Glutamatergic neuron (in vitro differentiated cells): ENCODE measurements at regions not wholly inside any gene's neighbourhood (a gene's known extent, or its start where the extent isn't known, plus 50 kb on each side); places are given as distances from the start of the nearest gene placed in this dataset.

ENCODE experiments used
- DNase-seq: peaks from one replicate; pipeline ENCODE4 v3.0.0; 2022
- H3K27ac Mint-ChIP-seq: one replicate; pipeline ENCODE4 v1.8.0; 2020; ENCODE audit warnings: mild to moderate bottlenecking, mixed read lengths, inconsistent platforms; ENCODE audit not compliant: unreplicated experiment
- H3K27me3 Mint-ChIP-seq: one replicate; pipeline ENCODE4 v1.8.0; 2020; ENCODE audit warnings: mild to moderate bottlenecking, moderate library complexity, mixed read lengths, inconsistent platforms; ENCODE audit not compliant: unreplicated experiment
- H3K36me3 Mint-ChIP-seq: one replicate; pipeline ENCODE4 v1.8.0; 2020; ENCODE audit warnings: mild to moderate bottlenecking, mixed read lengths, inconsistent platforms; ENCODE audit not compliant: unreplicated experiment
- H3K4me1 Mint-ChIP-seq: one replicate; pipeline ENCODE4 v1.8.0; 2020; ENCODE audit warnings: mild to moderate bottlenecking, low read depth, mixed read lengths, inconsistent platforms; ENCODE audit not compliant: unreplicated experiment
- H3K4me3 Mint-ChIP-seq: one replicate; pipeline ENCODE4 v1.8.0; 2020; ENCODE audit warnings: mild to moderate bottlenecking, mixed read lengths, inconsistent platforms; ENCODE audit not compliant: unreplicated experiment
- H3K9me3 Mint-ChIP-seq: one replicate; pipeline ENCODE4 v1.8.0; 2020; ENCODE audit warnings: mild to moderate bottlenecking, moderate library complexity, mixed read lengths, inconsistent platforms; ENCODE audit not compliant: unreplicated experiment
- TF ChIP-seq, protein P1 (sequence below): fragments of 200-600 bp; sonication (generic); IDR thresholded peaks from one replicate; pipeline ENCODE4 v1.5.0; 2021; ENCODE audit not compliant: partially characterized antibody, unreplicated experiment

DNA sequence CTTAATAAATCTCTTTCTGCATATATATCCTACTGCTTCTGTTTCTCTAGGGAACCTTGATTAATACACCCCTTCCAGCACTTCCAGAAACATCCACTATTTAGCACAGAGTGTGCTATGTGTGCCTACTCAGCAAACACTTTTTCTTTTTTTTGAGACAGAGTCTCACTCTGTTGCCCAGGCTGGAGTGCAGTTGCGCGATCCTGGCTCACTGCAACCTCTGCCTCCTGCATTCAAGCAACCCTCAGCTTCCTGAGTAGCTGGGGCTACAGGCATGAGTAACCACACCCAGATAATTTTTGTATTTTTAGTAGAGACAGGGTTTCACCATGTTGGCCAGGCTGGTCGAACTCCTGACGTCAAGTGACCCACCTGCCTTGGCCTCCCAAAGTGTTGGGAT is 266.9 kb upstream of the DIAPH2 start:
- Mint-ChIP-seq H3K9me3 (no peaks in the 10 kb centered on the region), H3K27ac (no peak overlapping the region), H3K4me3 (no peak overlapping the region), H3K36me3 (no peaks in the 10 kb centered on the region), H3K4me1 (no peaks in the 10 kb centered on the region), H3K27me3 (no peaks in the 10 kb centered on the region)
- TF ChIP-seq, protein P1, sequence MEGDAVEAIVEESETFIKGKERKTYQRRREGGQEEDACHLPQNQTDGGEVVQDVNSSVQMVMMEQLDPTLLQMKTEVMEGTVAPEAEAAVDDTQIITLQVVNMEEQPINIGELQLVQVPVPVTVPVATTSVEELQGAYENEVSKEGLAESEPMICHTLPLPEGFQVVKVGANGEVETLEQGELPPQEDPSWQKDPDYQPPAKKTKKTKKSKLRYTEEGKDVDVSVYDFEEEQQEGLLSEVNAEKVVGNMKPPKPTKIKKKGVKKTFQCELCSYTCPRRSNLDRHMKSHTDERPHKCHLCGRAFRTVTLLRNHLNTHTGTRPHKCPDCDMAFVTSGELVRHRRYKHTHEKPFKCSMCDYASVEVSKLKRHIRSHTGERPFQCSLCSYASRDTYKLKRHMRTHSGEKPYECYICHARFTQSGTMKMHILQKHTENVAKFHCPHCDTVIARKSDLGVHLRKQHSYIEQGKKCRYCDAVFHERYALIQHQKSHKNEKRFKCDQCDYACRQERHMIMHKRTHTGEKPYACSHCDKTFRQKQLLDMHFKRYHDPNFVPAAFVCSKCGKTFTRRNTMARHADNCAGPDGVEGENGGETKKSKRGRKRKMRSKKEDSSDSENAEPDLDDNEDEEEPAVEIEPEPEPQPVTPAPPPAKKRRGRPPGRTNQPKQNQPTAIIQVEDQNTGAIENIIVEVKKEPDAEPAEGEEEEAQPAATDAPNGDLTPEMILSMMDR = no peak
- DNase-seq = no peak

DNA sequence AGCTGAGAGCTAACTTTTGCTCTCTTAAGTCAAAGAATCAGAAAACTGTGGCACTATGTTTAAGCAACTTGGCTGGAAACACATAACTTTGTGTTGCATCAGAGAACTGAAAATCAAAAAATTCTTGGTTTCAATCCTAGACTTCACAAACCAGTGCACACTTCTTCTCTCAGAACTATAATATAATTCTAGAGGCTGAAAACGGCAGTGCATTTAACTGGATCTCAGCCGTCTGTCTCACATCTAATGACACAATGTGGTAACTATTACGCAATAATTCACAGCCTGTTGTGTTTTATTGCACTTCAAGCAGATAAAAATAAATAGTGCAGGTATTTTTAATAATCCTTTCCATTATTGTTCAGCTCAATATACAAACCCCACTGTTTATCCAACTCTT is 260.6 kb upstream of the DIAPH2 start:
- Mint-ChIP-seq H3K36me3 (no peaks in the 10 kb centered on the region), H3K4me3 (no peak overlapping the region), H3K27ac (no peak overlapping the region), H3K9me3 (no peaks in the 10 kb centered on the region), H3K4me1 (no peaks in the 10 kb centered on the region), H3K27me3 (no peaks in the 10 kb centered on the region)
- DNase-seq = no peak
- TF ChIP-seq, protein P1 = no peak

DNA sequence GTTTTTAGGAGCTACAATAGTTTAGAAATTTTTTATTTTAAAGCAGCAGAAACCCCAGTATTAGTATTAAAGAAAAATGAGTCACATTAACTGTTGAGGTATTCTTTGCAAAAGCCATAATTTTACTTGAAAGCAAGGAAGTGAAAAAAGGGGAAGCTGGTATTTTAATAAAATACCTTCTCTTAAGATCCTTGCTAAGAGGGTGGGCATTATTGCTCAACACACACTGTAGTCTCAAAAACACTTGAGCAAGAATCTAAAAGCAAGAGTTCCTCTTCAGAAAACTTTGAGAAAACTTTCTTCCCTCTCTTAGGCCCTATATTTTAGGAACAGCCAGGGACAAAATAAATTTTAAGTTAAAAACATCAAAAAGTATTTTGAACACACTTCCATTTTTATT is 259.4 kb upstream of the DIAPH2 start:
- H3K9me3 Mint-ChIP-seq = no peaks in the 10 kb centered on the region
- TF ChIP-seq, protein P1 = no peak

DNA sequence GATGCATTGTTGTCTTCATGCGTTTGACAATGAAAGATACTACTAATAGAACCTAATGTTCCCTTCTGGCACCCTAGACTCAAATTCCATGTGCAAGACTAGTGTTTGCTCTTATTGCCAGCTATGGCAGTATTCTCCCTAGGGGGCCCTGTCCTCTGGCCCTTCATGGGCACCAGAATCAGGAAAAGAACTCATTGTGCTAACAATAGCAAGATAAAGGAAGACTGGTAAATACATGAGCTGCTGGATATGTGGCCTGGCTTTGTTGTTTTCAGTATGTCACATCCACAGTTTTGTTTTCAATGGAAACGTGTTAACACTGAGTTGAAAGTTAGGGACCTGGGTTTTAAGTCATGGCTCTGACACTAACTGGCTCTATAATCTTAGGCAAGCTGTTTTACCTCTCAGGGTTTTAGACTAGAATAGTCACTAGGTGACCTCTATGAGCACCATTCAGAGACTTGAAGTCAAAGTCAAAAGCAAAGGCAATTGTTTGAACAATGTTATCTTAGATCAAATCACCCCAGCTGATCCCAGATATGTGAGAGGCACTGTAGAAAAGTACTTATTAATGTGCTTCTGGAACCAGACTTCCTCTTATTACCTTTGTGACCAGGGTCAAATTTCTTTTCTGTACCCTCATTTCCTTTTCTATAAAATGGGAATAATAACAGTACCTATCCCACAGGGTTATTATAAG is 253.7 kb upstream of the DIAPH2 start:
- DNase-seq = no peak
- Mint-ChIP-seq H3K36me3 (no peaks in the 10 kb centered on the region), H3K4me3 (no peak overlapping the region), H3K4me1 (peaks cover 15% of the 10 kb centered on the region), H3K27me3 (peaks cover 3% of the 10 kb centered on the region), H3K27ac (no peak overlapping the region), H3K9me3 (no peaks in the 10 kb centered on the region)
- TF ChIP-seq, protein P1 = no peak

More for the DNA sequence above, 259.4 kb upstream of the DIAPH2 start:
- no peak overlapping the region for H3K27ac Mint-ChIP-seq
- H3K36me3 Mint-ChIP-seq = no peaks in the 10 kb centered on the region
- H3K4me3 Mint-ChIP-seq = no peak overlapping the region
- H3K4me1 Mint-ChIP-seq = no peaks in the 10 kb centered on the region
- DNase-seq = no peak
- H3K27me3 Mint-ChIP-seq = no peaks in the 10 kb centered on the region

DNA sequence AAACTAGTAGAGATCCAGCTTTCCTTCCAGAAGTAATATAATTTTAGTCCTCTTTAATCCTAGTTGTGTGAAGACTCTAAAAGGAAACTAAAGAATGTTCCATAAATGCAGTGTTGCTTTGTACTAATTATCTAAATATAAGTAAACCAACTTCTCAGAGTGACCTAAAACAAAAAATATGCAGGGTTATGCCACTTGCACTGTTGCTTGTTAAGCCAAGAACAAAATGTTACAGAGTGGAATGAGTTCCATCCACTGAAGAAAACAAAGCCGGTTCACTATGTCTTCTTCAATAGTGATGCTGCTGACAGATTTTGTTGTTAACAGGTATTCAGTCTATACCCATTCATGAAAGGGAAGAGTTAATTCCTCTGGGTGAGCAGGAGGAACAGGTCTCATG is 252.0 kb upstream of the DIAPH2 start:
- Mint-ChIP-seq H3K4me1 (peaks cover 18% of the 10 kb centered on the region), H3K36me3 (no peaks in the 10 kb centered on the region), H3K9me3 (no peaks in the 10 kb centered on the region), H3K27me3 (peaks cover 5% of the 10 kb centered on the region), H3K4me3 (no peak overlapping the region), H3K27ac (no peak overlapping the region)
- DNase-seq = no peak
- TF ChIP-seq, protein P1 = no peak
